ENCODE measurements at regions not wholly inside any gene's neighbourhood (a gene's known extent, or its start where the extent isn't known, plus 50 kb on each side); places are given as distances from the start of the nearest gene placed in this dataset.

DNA sequence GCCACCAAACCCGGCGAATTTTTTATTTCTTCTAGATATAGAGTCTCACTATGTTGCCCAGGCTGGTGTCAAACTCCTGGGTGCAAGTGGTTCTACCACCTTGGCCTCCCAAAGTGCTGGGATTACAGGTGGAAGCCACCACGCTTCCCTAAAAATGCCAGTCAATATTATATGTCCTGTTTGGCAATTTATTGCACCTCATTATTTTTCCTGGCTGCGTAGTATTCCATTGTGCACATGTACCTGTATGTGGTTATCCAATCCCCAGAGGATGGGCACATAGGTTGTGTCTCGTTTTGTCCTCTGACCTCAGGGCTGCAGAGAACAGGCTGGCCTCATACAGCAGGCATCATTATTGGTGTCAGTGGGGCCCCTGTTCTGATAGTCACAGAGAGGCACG, 181.7 kb downstream of the C9orf50 start:
- no peak overlapping the region for H3K27ac ChIP-seq
- H3K4me3 ChIP-seq = no peak overlapping the region
- no peak for DNase-seq (ENCODE audit: low spot score)

DNA sequence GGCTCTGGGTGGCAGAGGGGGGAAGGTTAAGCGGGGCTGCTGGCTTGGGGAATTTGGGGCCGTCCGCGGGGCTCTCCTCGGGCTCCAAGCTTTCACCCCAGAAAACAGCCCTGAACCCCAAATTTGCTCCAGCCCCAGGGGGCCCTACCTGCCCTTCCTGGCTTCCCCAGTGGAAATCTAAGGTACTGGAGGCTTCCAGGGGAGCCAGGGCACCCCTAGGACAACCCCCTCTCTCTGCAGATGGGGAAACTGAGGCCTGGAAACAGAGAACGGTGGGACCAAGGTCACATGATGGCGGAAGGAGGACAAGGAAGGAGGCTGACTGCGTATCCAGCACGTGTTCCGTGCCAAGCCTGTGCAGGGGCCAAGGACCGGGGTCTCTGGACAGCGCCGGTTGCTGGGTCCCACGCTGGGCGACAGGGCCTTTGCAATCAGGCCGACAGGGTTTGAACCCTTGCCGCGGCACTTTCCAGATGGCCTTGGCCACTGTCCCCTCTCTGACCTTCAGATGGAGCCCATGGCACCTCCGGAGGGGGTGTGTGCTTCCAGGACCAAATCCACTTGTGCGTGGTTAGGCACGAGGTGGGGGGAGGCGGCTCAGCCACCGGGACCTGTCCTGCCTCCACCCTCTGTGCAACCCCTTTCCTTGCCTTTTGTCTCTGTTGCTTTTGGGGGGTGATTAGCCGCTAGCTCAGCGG, 183.1 kb downstream of the C9orf50 start:
- ATAC-seq (ENCODE audit: insufficient number of reproducible peaks, low FRiP score, low read depth) (no peak), DNase-seq (ENCODE audit: low spot score) (no peak)
- Histone ChIP-seq H3K27ac (peak overlapping the region; percentile 61 to 73), H3K36me3 (no peaks in the 10 kb centered on the region), H3K9me3 (no peaks in the 10 kb centered on the region), H3K4me3 (peak overlapping the region; percentile 85), H3K4me1 (ENCODE audit: control insufficient read depth in 1 of 2, low read depth in 2 of 2) (peaks cover 9 to 31% of the 10 kb centered on the region in 2 donors), H3K27me3 (replicated peaks; ENCODE audit: insufficient read depth) (no peaks in the 10 kb centered on the region)
- TF ChIP-seq CTCF (IDR thresholded peaks at IDR 0.05) = no peak

More for the DNA sequence above, 181.7 kb downstream of the C9orf50 start:
- no peak for ATAC-seq (ENCODE audit: insufficient number of reproducible peaks, low FRiP score, low read depth)
- H3K36me3 ChIP-seq = no peaks in the 10 kb centered on the region
- peaks cover 12 to 39% of the 10 kb centered on the region in 2 donors for H3K4me1 ChIP-seq (ENCODE audit: control insufficient read depth in 1 of 2, low read depth in 2 of 2)
- no peaks in the 10 kb centered on the region for H3K27me3 ChIP-seq (replicated peaks; ENCODE audit: insufficient read depth)
- no peaks in the 10 kb centered on the region for H3K9me3 ChIP-seq
- TF ChIP-seq CTCF (IDR thresholded peaks at IDR 0.05) = no peak

DNA sequence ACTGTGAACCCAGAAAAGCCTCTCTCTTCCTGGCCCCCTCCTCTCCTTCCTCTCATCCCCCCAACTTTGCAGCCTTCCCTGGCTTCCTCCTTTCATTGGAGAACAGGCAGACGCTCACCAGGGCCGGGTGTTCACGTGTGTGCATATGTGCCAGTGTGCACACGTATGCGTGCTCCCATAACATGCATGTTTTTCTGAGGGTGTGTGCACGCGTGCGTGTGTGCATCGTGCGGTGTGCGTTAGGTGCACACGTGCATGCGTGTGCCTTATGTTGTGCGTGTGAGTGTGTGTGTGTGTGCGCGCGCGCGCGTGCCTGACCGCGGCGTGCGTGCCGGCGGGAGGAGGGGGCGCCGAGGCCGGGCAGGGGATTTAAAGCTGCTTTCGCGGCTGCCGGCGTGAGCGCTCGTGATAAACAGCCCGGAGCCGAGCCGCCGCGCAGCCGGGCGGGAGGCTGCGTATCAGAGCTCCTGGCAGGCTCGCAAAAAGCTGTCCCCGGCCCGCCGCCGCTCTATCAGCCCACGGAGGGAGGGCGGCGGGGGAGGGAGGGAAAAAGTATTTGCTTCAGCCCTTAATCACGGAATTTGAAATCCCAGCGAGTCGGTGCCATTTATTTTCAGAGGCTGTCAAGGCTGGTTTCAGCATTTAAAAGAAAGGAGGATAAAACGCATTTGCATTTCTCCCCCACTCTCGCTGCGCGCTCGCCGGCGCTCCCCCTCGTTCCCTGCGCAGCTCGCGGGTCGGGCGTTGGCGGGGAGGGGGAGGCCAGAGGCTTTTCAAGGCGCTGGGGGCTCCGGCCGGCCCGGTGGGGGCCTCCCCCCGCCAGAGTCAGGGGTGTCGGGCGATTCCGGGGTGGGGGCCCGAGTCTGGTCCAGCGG, 183.9 kb downstream of the C9orf50 start:
- Histone ChIP-seq H3K4me3 (peak overlapping the region; percentile 85), H3K27me3 (replicated peaks; ENCODE audit: insufficient read depth) (no peaks in the 10 kb centered on the region), H3K27ac (peak overlapping the region; percentile 61 to 73), H3K9me3 (no peaks in the 10 kb centered on the region), H3K36me3 (no peaks in the 10 kb centered on the region), H3K4me1 (ENCODE audit: control insufficient read depth in 1 of 2, low read depth in 2 of 2) (peaks cover 8 to 31% of the 10 kb centered on the region in 2 donors)
- no peak for TF ChIP-seq CTCF (IDR thresholded peaks at IDR 0.05)
- ATAC-seq (ENCODE audit: insufficient number of reproducible peaks, low FRiP score, low read depth) (no peak), DNase-seq (ENCODE audit: low spot score) (no peak)

GRCh38 chr9:129435988-129436717, 184.7 kb downstream of the C9orf50 start:
- DNase-seq (ENCODE audit: low spot score) (no peak), ATAC-seq (ENCODE audit: insufficient number of reproducible peaks, low FRiP score, low read depth) (no peak)
- Histone ChIP-seq H3K27me3 (replicated peaks; ENCODE audit: insufficient read depth) (no peaks in the 10 kb centered on the region), H3K4me3 (no peak overlapping the region), H3K36me3 (no peaks in the 10 kb centered on the region), H3K9me3 (no peaks in the 10 kb centered on the region), H3K4me1 (ENCODE audit: control insufficient read depth in 1 of 2, low read depth in 2 of 2) (peaks cover 8 to 31% of the 10 kb centered on the region in 2 donors), H3K27ac (peak overlapping the region; percentile 9 to 73)
- TF ChIP-seq CTCF (IDR thresholded peaks at IDR 0.05) = no peak

DNA sequence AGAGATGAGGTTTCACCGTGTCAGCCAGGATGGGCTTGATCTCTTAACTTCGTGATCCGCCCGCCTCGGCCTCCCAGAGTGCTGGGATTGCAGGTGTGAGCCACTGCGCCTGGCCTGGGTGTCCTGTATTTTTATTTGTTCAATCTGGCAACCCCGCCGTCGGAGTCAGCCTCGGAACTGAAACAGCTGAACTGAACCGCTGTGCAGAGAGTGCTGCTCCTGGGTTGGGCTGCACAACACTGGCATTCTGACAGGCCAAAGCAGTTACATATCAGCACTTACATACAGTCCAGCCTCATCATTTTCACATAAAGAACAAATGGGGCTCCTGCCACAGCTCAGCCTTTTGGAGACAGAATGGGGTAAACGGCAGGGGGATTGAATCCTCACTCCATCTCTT, 185.6 kb downstream of the C9orf50 start:
- no peaks in the 10 kb centered on the region for H3K27me3 ChIP-seq (replicated peaks; ENCODE audit: insufficient read depth)
- no peaks in the 10 kb centered on the region for H3K36me3 ChIP-seq
- no peaks in the 10 kb centered on the region for H3K9me3 ChIP-seq
- peaks cover 8 to 31% of the 10 kb centered on the region in 2 donors for H3K4me1 ChIP-seq (ENCODE audit: control insufficient read depth in 1 of 2, low read depth in 2 of 2)
- no peak for DNase-seq (ENCODE audit: low spot score)
- no peak for TF ChIP-seq CTCF (IDR thresholded peaks at IDR 0.05)
- no peak for ATAC-seq (ENCODE audit: insufficient number of reproducible peaks, low FRiP score, low read depth)
- no peak overlapping the region for H3K27ac ChIP-seq
- no peak overlapping the region for H3K4me3 ChIP-seq
